Spleen (tissue), 11 donors: ENCODE measurements at regions not wholly inside any gene's neighbourhood (a gene's known extent, or its start where the extent isn't known, plus 50 kb on each side); places are given as distances from the start of the nearest gene placed in this dataset.
A peak's percentile ranks its signal among the peaks of the same experiment; 100 is the strongest.

Experiments used
- DNase-seq: peaks from one replicate; pipeline ENCODE4 v3.0.0-alpha.2; 2020
- H3K27ac ChIP-seq, 8 donors: fragments of 200-600 bp; sonication (generic) in 7 of 8; 1 replicate in 4 of 8; 2 replicates in 4 of 8; pipeline versions ENCODE4 v1.5.0 to v1.8.0; 2016 to 2021; ENCODE audit warnings: inconsistent platforms in 4 of 8, mild to moderate bottlenecking in 4 of 8, moderate library complexity in 1 of 8
- H3K27me3 ChIP-seq, 7 donors: fragments of 200-600 bp; sonication (generic) in 6 of 7; replicated peaks in 1 of 7; 1 replicate in 4 of 7; 2 replicates in 3 of 7; pipeline versions ENCODE4 v1.5.0 to v1.8.0; 2016 to 2021; ENCODE audit warnings: inconsistent platforms in 3 of 7, mild to moderate bottlenecking in 1 of 7
- H3K36me3 ChIP-seq, 6 donors: fragments of 200-600 bp; sonication (generic) in 5 of 6; 1 replicate in 4 of 6; 2 replicates in 2 of 6; pipeline versions ENCODE4 v1.5.0 to v1.8.0; 2016 to 2021; ENCODE audit warnings: inconsistent platforms in 2 of 6
- H3K4me1 ChIP-seq, 6 donors: fragments of 200-600 bp; sonication (generic) in 5 of 6; 1 replicate in 3 of 6; 2 replicates in 3 of 6; pipeline versions ENCODE4 v1.5.0 to v1.8.0; 2016 to 2021; ENCODE audit warnings: inconsistent platforms in 3 of 6
- H3K4me3 ChIP-seq, 8 donors: fragments of 200-600 bp; sonication (generic) in 7 of 8; 1 replicate in 4 of 8; 2 replicates in 4 of 8; pipeline versions ENCODE4 v1.5.0 to v1.8.0; 2016 to 2021; ENCODE audit warnings: inconsistent platforms in 4 of 8, mild to moderate bottlenecking in 4 of 8, moderate library complexity in 2 of 8
- H3K9me3 ChIP-seq, 8 donors: fragments of 200-600 bp; sonication (generic) in 7 of 8; 1 replicate in 4 of 8; 2 replicates in 4 of 8; pipeline versions ENCODE4 v1.5.0 to v1.8.0; 2016 to 2021; ENCODE audit warnings: inconsistent platforms in 4 of 8
- CTCF ChIP-seq, 11 experiments: fragments of 200-600 bp in 7 of 11; fragments of 450-650 bp in 4 of 11; sonication (generic) in 4 of 11; IDR thresholded peaks in 8 of 11; conservative IDR thresholded peaks in 3 of 11; 1 replicate in 7 of 11; 2 replicates in 4 of 11; pipeline versions ENCODE4 v1.4.0 to v1.8.0; 2016 to 2021; ENCODE audit warnings: antibody characterized with exemption in 11 of 11, inconsistent platforms in 4 of 11, mild to moderate bottlenecking in 1 of 11
- POLR2A ChIP-seq, 3 donors: fragments of 450-650 bp; IDR thresholded peaks; one replicate each; pipeline ENCODE4 v1.5.1; 2017; ENCODE audit warnings: antibody characterized with exemption in 3 of 3, mild to moderate bottlenecking in 1 of 3
- POLR2AphosphoS5 ChIP-seq, 3 donors: sonication (generic); formaldehyde crosslinking; IDR thresholded peaks; one replicate each; pipeline ENCODE4 v1.5.1; 2017; ENCODE audit warnings: antibody characterized with exemption in 3 of 3
- WGBS, 5 donors: extraction: QIAGEN DNeasy Blood & Tissue Kit in 3 of 5; methylation state at CpG; one replicate each; pipeline versions ENCODE4 v1.1.5 to v1.1.7; 2013 to 2018; 5-methylcytosine and 5-hydroxymethylcytosine counted together
- intact Hi-C: fragments of 100-400 bp; cut with DNase I; formaldehyde crosslinking; loops from one replicate; pipeline ENCODE4 v1.15.0; 2023; ENCODE audit warnings: low total_unique reads
- donor health status: healthy with polysubstance abuse.
- donor health status: DM: no; HTN: no; CAD: no; lungs with moderate emphysema.
- donor health status: DM: no; HTN: no; CAD: no.
- donor health status: Bipolar disorder and iron deficiency.
- donor health status: healthy.
- donor health status: DM: no; HTN: no; CAD: no.
- donor health status: DM: yes; HTN: yes; CAD: no.

GRCh38 chr21:25283720-25284119 is 323.6 kb downstream of the MRPL39 start:
- no peak overlapping the region for H3K4me3 ChIP-seq
- H3K27ac ChIP-seq, result no peak overlapping the region
- intact Hi-C loops, result loop anchor here (10.0 kb wide), 1 partner anchor 101 kb away; no protein-coding TSS in a partner anchor
- no peaks in the 10 kb centered on the region for H3K9me3 ChIP-seq
- no peaks in the 10 kb centered on the region for H3K4me1 ChIP-seq
- no peaks in the 10 kb centered on the region for H3K27me3 ChIP-seq
- H3K36me3 ChIP-seq, result no peaks in the 10 kb centered on the region
- TF ChIP-seq POLR2AphosphoS5 (IDR thresholded peaks at IDR 0.05), result no peak
- TF ChIP-seq CTCF (IDR thresholded peaks at IDR 0.05 in 8 of 11, conservative IDR thresholded peaks at IDR 0.05 in 3 of 11), result peak in 5 of 11 experiments; percentile 8 to 39 (median 24)
- 53 to 64% (median 58%) methylated on average over 6 of the region's 6 CpGs for WGBS, 5 donors
- no peak for DNase-seq

GRCh38 chr21:25281134-25281533 is 326.1 kb downstream of the MRPL39 start:
- H3K4me3 ChIP-seq, result no peak overlapping the region
- no peaks in the 10 kb centered on the region for H3K4me1 ChIP-seq
- H3K27me3 ChIP-seq, result no peaks in the 10 kb centered on the region
- no peaks in the 10 kb centered on the region for H3K36me3 ChIP-seq
- H3K27ac ChIP-seq, result no peak overlapping the region
- H3K9me3 ChIP-seq, result no peaks in the 10 kb centered on the region
- TF ChIP-seq POLR2A (IDR thresholded peaks at IDR 0.05), result no peak
- TF ChIP-seq CTCF (IDR thresholded peaks at IDR 0.05 in 8 of 11, conservative IDR thresholded peaks at IDR 0.05 in 3 of 11), result no peak
- no peak for TF ChIP-seq POLR2AphosphoS5 (IDR thresholded peaks at IDR 0.05)
- DNase-seq, result no peak
- intact Hi-C loops, result loop anchor here (10.0 kb wide), 1 partner anchor 104 kb away; no protein-coding TSS in a partner anchor

GRCh38 chr21:25280061-25280460 is 327.2 kb downstream of the MRPL39 start:
- Histone ChIP-seq H3K36me3 (no peaks in the 10 kb centered on the region), H3K27ac (no peak overlapping the region), H3K4me3 (no peak overlapping the region), H3K9me3 (no peaks in the 10 kb centered on the region), H3K27me3 (no peaks in the 10 kb centered on the region), H3K4me1 (no peaks in the 10 kb centered on the region)
- no peak for DNase-seq
- 35 to 100% (median 88%) methylated on average over 1 of the region's 1 CpG for WGBS, 5 donors
- intact Hi-C loops, result loop anchor here (10.0 kb wide), 1 partner anchor 105 kb away; no protein-coding TSS in a partner anchor
- no peak for TF ChIP-seq POLR2AphosphoS5 (IDR thresholded peaks at IDR 0.05)
- no peak for TF ChIP-seq CTCF (IDR thresholded peaks at IDR 0.05 in 8 of 11, conservative IDR thresholded peaks at IDR 0.05 in 3 of 11)
- no peak for TF ChIP-seq POLR2A (IDR thresholded peaks at IDR 0.05)

GRCh38 chr21:25273959-25274358 is 333.3 kb downstream of the MRPL39 start:
- H3K4me1 ChIP-seq, result no peaks in the 10 kb centered on the region
- no peak for DNase-seq
- TF ChIP-seq POLR2A (IDR thresholded peaks at IDR 0.05) (no peak), CTCF (IDR thresholded peaks at IDR 0.05 in 8 of 11, conservative IDR thresholded peaks at IDR 0.05 in 3 of 11) (no peak), POLR2AphosphoS5 (IDR thresholded peaks at IDR 0.05) (no peak)
- peaks cover 0 to 3% (median 0%) of the 10 kb centered on the region in 8 donors for H3K9me3 ChIP-seq
- H3K27ac ChIP-seq, result no peak overlapping the region
- intact Hi-C loops, result no loop called here
- no peaks in the 10 kb centered on the region for H3K36me3 ChIP-seq
- no peak overlapping the region for H3K4me3 ChIP-seq
- 53 to 68% (median 63%) methylated on average over 1 of the region's 1 CpG for WGBS, 5 donors
- no peaks in the 10 kb centered on the region for H3K27me3 ChIP-seq
